ENCODE measurements at regions not wholly inside any gene's neighbourhood (a gene's known extent, or its start where the extent isn't known, plus 50 kb on each side); places are given as distances from the start of the nearest gene placed in this dataset.

DNA sequence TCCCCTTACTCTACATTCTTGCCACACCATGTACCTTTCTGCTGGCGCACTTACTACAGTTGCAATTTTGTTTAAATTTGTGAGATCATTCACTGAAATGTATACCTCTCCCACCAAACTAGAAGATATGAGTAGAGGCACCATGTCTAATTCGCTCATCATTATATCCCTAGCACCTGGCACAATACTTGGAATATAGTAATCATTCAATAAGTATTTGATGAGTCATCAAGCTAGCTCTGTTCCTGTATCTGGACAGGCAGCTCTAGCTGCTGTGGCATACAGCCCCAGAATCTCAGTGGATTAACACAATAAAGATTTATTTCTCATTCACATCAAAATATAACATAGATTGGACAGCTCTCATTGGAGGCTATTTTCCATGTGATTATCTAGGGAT is 245.9 kb downstream of the IDS start:
- H3K36me3 ChIP-seq (ENCODE audit: control insufficient read depth, insufficient read depth, low read length) = no peaks in the 10 kb centered on the region
- H3K4me3 ChIP-seq (ENCODE audit: low read depth, low read length) = no peak overlapping the region
- no peaks in the 10 kb centered on the region for H3K27me3 ChIP-seq (ENCODE audit: control insufficient read depth, insufficient read depth, low read length)
- TF ChIP-seq, protein P1, sequence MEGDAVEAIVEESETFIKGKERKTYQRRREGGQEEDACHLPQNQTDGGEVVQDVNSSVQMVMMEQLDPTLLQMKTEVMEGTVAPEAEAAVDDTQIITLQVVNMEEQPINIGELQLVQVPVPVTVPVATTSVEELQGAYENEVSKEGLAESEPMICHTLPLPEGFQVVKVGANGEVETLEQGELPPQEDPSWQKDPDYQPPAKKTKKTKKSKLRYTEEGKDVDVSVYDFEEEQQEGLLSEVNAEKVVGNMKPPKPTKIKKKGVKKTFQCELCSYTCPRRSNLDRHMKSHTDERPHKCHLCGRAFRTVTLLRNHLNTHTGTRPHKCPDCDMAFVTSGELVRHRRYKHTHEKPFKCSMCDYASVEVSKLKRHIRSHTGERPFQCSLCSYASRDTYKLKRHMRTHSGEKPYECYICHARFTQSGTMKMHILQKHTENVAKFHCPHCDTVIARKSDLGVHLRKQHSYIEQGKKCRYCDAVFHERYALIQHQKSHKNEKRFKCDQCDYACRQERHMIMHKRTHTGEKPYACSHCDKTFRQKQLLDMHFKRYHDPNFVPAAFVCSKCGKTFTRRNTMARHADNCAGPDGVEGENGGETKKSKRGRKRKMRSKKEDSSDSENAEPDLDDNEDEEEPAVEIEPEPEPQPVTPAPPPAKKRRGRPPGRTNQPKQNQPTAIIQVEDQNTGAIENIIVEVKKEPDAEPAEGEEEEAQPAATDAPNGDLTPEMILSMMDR (IDR thresholded peaks at IDR 0.05; ENCODE audit: insufficient read depth, low read length, poor library complexity, severe bottlenecking) = no peak
- no peak for DNase-seq (ENCODE audit: low read depth)

DNA sequence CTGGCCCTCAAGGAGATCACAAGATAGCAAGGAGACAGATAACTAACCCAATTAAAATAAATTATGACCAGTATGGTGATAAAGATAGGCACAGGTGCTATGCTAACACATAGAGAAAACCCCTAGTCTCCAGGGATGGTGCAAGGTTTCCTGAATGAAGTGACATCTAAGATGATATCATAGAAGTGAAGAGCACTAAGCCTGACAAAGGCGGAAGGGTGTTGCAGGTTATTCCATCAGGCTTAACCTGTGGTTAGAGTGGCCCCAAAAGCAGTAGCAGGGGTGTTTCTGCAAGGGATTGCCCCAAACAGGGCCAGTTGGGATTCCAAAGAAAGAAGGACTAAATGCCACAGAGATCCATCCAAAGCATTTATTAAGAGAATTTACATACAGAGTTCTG is 249.2 kb downstream of the IDS start:
- DNase-seq (ENCODE audit: low read depth) = no peak
- no peaks in the 10 kb centered on the region for H3K27me3 ChIP-seq (ENCODE audit: control insufficient read depth, insufficient read depth, low read length)

DNA sequence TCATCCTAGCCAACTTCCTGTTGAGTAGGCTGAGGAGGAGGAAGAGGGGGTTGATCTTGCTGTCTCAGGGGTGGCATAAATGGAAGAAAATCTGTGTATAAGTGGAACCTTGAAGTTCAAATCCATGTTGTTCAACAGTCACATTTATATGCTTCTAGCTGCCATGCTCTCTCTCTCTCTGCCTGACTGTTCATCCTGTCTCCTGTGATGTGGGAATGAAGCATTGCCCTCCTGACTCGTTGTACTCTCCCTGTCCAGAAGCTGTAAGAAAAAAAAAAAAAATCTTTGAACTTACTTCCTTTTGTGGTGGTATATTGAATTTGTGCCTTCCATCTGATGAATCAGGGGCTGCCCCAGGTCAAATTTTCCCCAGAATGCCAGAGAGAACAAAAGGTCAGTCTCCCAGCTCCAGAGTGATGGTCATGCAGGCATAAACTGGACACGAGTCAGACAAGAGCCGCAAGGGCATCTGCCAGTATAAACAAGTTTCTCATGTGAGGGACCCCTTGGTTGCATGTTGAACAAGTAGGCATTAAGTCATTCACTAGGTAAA is 257.0 kb downstream of the IDS start:
- H3K27me3 ChIP-seq (ENCODE audit: control insufficient read depth, insufficient read depth, low read length) = no peaks in the 10 kb centered on the region
- no peaks in the 10 kb centered on the region for H3K36me3 ChIP-seq (ENCODE audit: control insufficient read depth, insufficient read depth, low read length)
- peak; percentile 10 for DNase-seq (ENCODE audit: low read depth)
- no peak overlapping the region for H3K4me3 ChIP-seq (ENCODE audit: low read depth, low read length)
- TF ChIP-seq, protein P1 (IDR thresholded peaks at IDR 0.05; ENCODE audit: insufficient read depth, low read length, poor library complexity, severe bottlenecking) = no peak

More for the DNA sequence above, 249.2 kb downstream of the IDS start:
- Histone ChIP-seq H3K4me3 (ENCODE audit: low read depth, low read length) (no peak overlapping the region), H3K36me3 (ENCODE audit: control insufficient read depth, insufficient read depth, low read length) (no peaks in the 10 kb centered on the region)
- TF ChIP-seq, protein P1 (IDR thresholded peaks at IDR 0.05; ENCODE audit: insufficient read depth, low read length, poor library complexity, severe bottlenecking) = no peak

DNA sequence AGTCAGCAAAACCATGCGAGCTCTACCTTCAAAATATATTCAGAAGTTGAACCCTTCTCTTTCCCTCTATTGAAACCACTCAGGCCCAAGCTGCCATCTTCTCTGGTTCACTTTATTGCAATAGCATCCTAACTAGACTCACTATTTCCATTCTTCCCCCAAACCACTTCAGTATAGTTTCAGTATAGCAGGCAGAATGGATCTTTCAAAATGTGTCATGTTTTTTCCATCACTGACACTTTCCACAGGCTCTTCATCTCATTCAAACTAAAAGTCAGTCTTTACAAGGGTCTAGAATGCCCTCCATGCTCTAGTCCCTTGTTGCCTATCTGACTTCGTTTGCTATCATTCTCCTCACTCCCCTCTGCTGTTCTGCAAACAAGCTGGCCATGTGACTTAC is 274.4 kb downstream of the IDS start:
- DNase-seq (ENCODE audit: low read depth) = no peak
- no peak overlapping the region for H3K4me3 ChIP-seq (ENCODE audit: low read depth, low read length)
- TF ChIP-seq, protein P1 (IDR thresholded peaks at IDR 0.05; ENCODE audit: insufficient read depth, low read length, poor library complexity, severe bottlenecking) = no peak

DNA sequence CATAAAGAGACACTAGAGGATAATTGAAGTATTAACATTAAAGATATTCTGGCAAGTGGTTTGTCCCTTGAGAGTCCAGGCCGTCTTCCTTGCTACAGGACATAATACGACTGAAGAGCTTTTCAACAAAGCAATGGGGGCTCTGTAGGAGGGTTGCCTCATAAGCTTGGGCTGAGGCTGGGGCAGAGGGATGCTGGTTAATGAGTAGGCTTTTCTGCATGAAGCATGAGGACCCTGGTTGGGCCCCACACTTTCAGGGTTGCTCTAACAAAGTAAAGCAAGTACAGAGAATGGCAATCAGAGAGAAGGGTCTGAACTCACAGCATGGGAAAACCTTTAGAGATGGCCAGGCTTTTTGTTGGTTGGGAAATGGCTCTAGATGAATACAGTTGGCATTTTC is 281.3 kb downstream of the IDS start:
- H3K4me3 ChIP-seq (ENCODE audit: low read depth, low read length) = no peak overlapping the region
- no peak for DNase-seq (ENCODE audit: low read depth)
- TF ChIP-seq, protein P1 (IDR thresholded peaks at IDR 0.05; ENCODE audit: insufficient read depth, low read length, poor library complexity, severe bottlenecking) = no peak
- H3K27me3 ChIP-seq (ENCODE audit: control insufficient read depth, insufficient read depth, low read length) = no peaks in the 10 kb centered on the region
- H3K36me3 ChIP-seq (ENCODE audit: control insufficient read depth, insufficient read depth, low read length) = no peaks in the 10 kb centered on the region

More for the DNA sequence above, 274.4 kb downstream of the IDS start:
- H3K36me3 ChIP-seq (ENCODE audit: control insufficient read depth, insufficient read depth, low read length) = no peaks in the 10 kb centered on the region
- H3K27me3 ChIP-seq (ENCODE audit: control insufficient read depth, insufficient read depth, low read length) = no peaks in the 10 kb centered on the region

DNA sequence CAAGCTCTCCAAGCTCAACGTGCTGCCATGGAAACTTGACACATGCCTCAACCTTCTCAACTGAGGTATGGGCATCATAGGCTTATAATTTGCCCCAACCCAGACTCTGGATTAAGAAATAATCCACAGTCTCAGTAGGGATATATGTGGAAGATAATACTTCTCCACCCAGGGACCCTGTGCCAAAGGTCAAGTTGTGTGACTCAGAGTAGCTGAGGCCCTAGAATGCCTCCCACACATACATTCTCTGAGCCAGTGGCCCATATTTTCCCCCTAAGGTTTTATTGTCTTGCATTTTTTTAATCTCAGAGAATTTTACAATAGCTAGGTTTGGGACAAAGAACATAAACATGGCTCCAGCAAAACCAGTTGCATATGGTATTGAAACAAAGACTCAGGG is 283.1 kb downstream of the IDS start:
- Histone ChIP-seq H3K27me3 (ENCODE audit: control insufficient read depth, insufficient read depth, low read length) (no peaks in the 10 kb centered on the region), H3K4me3 (ENCODE audit: low read depth, low read length) (no peak overlapping the region), H3K36me3 (ENCODE audit: control insufficient read depth, insufficient read depth, low read length) (no peaks in the 10 kb centered on the region)
- TF ChIP-seq, protein P1 (IDR thresholded peaks at IDR 0.05; ENCODE audit: insufficient read depth, low read length, poor library complexity, severe bottlenecking) = no peak
- no peak for DNase-seq (ENCODE audit: low read depth)

All from kidney epithelial cell (primary cell).